Activated naive CD8-positive, alpha-beta T cell treated with anti-CD3 and anti-CD28 coated beads, Interleukin-2, amount 10 ng/mL, durations not matched to agents 7 days and 5 days (primary cell): ENCODE measurements at regions not wholly inside any gene's neighbourhood (a gene's known extent, or its start where the extent isn't known, plus 50 kb on each side); places are given as distances from the start of the nearest gene placed in this dataset.
"Not testable (repeated sequence)": the region's sequence is repeated elsewhere in the genome, so short reads cannot be mapped to it uniquely, and the experiment has no call there.

ENCODE experiments used
- ATAC-seq: fragments of 150-1000 bp; cut with Tn5 transposase; one replicate; pipeline ENCODE4 v1.10.0; 2021; ENCODE audit warnings: low read depth, moderate library complexity
- POLR2A ChIA-PET: fragments of 350-600 bp; sonication (Branson Sonifier 250); formaldehyde crosslinking; loops from one replicate; lab custom pipeline; 2021; ENCODE audit warnings: antibody characterized with exemption; lab: Charles Lee
- DNase-seq: peaks from one replicate; pipeline ENCODE4 v3.0.0; 2021
- H3K27ac Mint-ChIP-seq: one replicate; pipeline ENCODE4 v1.8.0; 2022; ENCODE audit warnings: mild to moderate bottlenecking, mixed read lengths
- H3K27me3 Mint-ChIP-seq: one replicate; pipeline ENCODE4 v1.8.0; 2022; ENCODE audit warnings: mild to moderate bottlenecking, moderate library complexity, mixed read lengths
- H3K36me3 Mint-ChIP-seq: one replicate; pipeline ENCODE4 v1.8.0; 2021; ENCODE audit warnings: mild to moderate bottlenecking, mixed read lengths
- H3K4me1 Mint-ChIP-seq: one replicate; pipeline ENCODE4 v1.8.0; 2021; ENCODE audit warnings: mixed read lengths
- H3K4me3 Mint-ChIP-seq: one replicate; pipeline ENCODE4 v1.8.0; 2022; ENCODE audit warnings: mild to moderate bottlenecking, moderate library complexity, mixed read lengths
- H3K9me3 Mint-ChIP-seq: one replicate; pipeline ENCODE4 v1.8.0; 2021; ENCODE audit warnings: mixed read lengths

GRCh38 chr3:139204728-139205127, 139.1 kb upstream of the MRPS22 start:
- Mint-ChIP-seq H3K27me3 (peaks cover 11% of the 10 kb centered on the region), H3K27ac (no peak overlapping the region), H3K4me3 (no peak overlapping the region), H3K36me3 (no peaks in the 10 kb centered on the region), H3K9me3 (no peaks in the 10 kb centered on the region), H3K4me1 (peaks cover 2% of the 10 kb centered on the region)
- DNase-seq (no peak), ATAC-seq (no peak)
- POLR2A ChIA-PET = no interaction called here

DNA sequence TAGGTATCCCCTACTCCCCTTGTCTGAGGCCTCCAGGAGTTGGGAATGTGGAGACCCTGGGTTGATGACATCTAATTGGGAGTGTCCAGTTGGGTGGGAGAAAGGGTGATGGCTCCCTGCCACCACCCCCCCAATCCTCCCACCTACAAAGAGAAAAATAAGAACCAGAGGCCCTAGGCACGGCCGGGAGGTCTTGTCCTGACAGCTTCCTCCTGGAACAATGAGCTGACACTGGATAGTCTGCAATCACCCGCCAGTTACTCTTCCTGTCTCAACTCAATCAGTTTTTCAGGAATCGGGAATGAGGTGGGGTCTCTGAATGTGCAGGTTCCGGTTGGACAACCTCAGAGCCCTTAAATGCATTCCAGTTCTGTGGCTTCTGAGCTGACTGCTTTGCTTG, 129.9 kb upstream of the MRPS22 start:
- no peak overlapping the region for H3K4me3 Mint-ChIP-seq
- no peak overlapping the region for H3K27ac Mint-ChIP-seq
- no peaks in the 10 kb centered on the region for H3K4me1 Mint-ChIP-seq
- POLR2A ChIA-PET = no interaction called here
- ATAC-seq = no peak
- peaks cover 16% of the 10 kb centered on the region for H3K27me3 Mint-ChIP-seq
- no peaks in the 10 kb centered on the region for H3K36me3 Mint-ChIP-seq
- H3K9me3 Mint-ChIP-seq = no peaks in the 10 kb centered on the region
- DNase-seq = no peak

- ATAC-seq = no peak
- H3K36me3 Mint-ChIP-seq = no peaks in the 10 kb centered on the region
- POLR2A ChIA-PET = no interaction called here
- H3K27ac Mint-ChIP-seq = no peak overlapping the region
- peaks cover 17% of the 10 kb centered on the region for H3K27me3 Mint-ChIP-seq
- no peak overlapping the region for H3K4me3 Mint-ChIP-seq
- H3K4me1 Mint-ChIP-seq = no peaks in the 10 kb centered on the region
- DNase-seq = no peak
- no peaks in the 10 kb centered on the region for H3K9me3 Mint-ChIP-seq
Observed at GRCh38 chr3:139216958-139217357, 126.9 kb upstream of the MRPS22 start.

- no peaks in the 10 kb centered on the region for H3K36me3 Mint-ChIP-seq
- POLR2A ChIA-PET = no interaction called here
- peaks cover 17% of the 10 kb centered on the region for H3K27me3 Mint-ChIP-seq
Observed at GRCh38 chr3:139217633-139218032, 126.2 kb upstream of the MRPS22 start.

GRCh38 chr3:139218046-139218445, 125.8 kb upstream of the MRPS22 start:
- Mint-ChIP-seq H3K4me1 (no peaks in the 10 kb centered on the region), H3K36me3 (no peaks in the 10 kb centered on the region), H3K4me3 (no peak overlapping the region), H3K27me3 (peaks cover 17% of the 10 kb centered on the region), H3K27ac (no peak overlapping the region), H3K9me3 (no peaks in the 10 kb centered on the region)
- POLR2A ChIA-PET = no interaction called here
- DNase-seq (no peak), ATAC-seq (no peak)

More at GRCh38 chr3:139217633-139218032, 126.2 kb upstream of the MRPS22 start:
- Mint-ChIP-seq H3K27ac (no peak overlapping the region), H3K4me3 (no peak overlapping the region), H3K9me3 (no peaks in the 10 kb centered on the region), H3K4me1 (no peaks in the 10 kb centered on the region)
- ATAC-seq (no peak), DNase-seq (no peak)

DNA sequence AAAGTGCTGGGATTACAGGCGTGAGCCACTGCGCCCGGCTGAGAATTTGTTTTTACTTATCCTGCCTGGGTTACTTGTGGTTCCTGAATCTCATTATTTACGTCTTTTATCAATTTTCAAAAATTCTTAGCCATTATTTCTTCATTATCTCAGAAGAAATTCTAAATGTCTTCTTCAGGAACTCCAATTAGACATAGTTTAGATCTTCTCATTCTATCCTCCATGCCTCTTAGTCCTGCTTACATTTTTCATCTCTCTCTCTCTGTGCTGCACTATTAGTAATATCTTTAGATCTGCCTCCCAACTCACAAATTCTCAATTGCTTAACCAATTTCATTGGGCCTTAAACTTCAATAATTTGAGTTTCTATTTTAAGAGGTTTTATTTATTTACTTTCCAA, 124.4 kb upstream of the MRPS22 start:
- no peak overlapping the region for H3K4me3 Mint-ChIP-seq
- POLR2A ChIA-PET = no interaction called here
- no peak overlapping the region for H3K27ac Mint-ChIP-seq
- DNase-seq = no peak
- H3K36me3 Mint-ChIP-seq = no peaks in the 10 kb centered on the region
- no peaks in the 10 kb centered on the region for H3K4me1 Mint-ChIP-seq
- H3K27me3 Mint-ChIP-seq = peaks cover 19% of the 10 kb centered on the region
- no peaks in the 10 kb centered on the region for H3K9me3 Mint-ChIP-seq
- ATAC-seq = no peak

DNA sequence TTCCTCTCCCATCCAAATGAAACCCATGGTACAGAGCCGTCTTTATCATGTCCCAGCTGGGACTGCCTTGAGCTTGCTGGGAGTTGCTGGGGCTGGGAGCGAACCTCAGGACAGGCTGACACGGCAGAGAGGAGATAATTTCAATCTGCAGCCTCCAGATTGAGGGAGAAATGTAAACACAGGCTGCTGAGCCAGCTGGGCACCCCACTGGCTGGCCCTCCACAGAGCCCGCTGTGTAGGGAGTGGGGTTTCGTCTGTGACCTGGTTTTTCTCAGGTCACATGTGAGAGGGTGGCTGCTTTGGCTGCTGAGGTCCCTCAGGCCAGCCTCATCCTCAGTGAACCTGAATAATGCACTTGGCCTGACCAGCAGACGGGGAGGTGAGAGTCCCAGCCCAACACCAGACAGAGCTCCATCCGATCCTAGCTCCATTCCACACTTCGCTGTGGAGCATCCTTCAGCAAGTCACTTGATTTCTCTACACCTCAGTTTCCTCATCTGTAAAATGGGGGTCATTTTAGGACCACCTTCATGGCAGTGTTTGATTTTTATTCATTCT, 121.6 kb upstream of the MRPS22 start:
- Mint-ChIP-seq H3K4me3 (no peak overlapping the region), H3K4me1 (no peaks in the 10 kb centered on the region), H3K36me3 (no peaks in the 10 kb centered on the region), H3K27me3 (peaks cover 8% of the 10 kb centered on the region), H3K9me3 (no peaks in the 10 kb centered on the region), H3K27ac (no peak overlapping the region)
- DNase-seq = no peak
- no peak for ATAC-seq
- POLR2A ChIA-PET = no interaction called here

GRCh38 chr3:139225548-139225947, 118.3 kb upstream of the MRPS22 start:
- Mint-ChIP-seq H3K27me3 (peaks cover 4% of the 10 kb centered on the region), H3K36me3 (no peaks in the 10 kb centered on the region), H3K4me3 (no peak overlapping the region), H3K27ac (no peak overlapping the region), H3K4me1 (no peaks in the 10 kb centered on the region), H3K9me3 (no peaks in the 10 kb centered on the region)
- DNase-seq (no peak), ATAC-seq (no peak)
- POLR2A ChIA-PET = no interaction called here

- POLR2A ChIA-PET = no interaction called here
- Mint-ChIP-seq H3K9me3 (no peaks in the 10 kb centered on the region), H3K27ac (no peak overlapping the region), H3K27me3 (peaks cover 6% of the 10 kb centered on the region), H3K36me3 (no peaks in the 10 kb centered on the region), H3K4me1 (no peaks in the 10 kb centered on the region), H3K4me3 (no peak overlapping the region)
- no peak for ATAC-seq
- no peak for DNase-seq
Observed at GRCh38 chr3:139226731-139227130, 117.1 kb upstream of the MRPS22 start.

DNA sequence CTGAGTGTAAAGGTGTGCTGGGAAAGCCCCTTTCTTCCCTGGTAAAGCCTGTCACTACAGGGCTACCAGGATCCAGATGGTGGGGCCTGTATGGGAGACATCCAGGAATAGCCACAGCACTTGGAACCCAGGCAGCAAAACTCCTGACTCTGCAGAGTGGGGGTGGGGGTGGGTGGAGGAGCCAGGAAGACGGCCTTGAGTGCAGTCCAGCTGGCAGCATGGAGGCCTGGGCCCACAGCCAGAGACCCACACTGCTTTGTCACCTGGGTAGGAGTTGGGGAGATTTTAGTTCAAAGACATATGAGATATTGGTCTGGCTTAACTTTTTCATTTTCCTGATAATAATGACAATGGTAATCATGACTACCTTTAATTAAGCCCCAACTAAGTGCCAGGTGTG, 116.7 kb upstream of the MRPS22 start:
- no peak for ATAC-seq
- Mint-ChIP-seq H3K36me3 (no peaks in the 10 kb centered on the region), H3K9me3 (no peaks in the 10 kb centered on the region), H3K4me3 (no peak overlapping the region), H3K27me3 (peaks cover 7% of the 10 kb centered on the region), H3K4me1 (no peaks in the 10 kb centered on the region), H3K27ac (no peak overlapping the region)
- no peak for DNase-seq
- POLR2A ChIA-PET = no interaction called here

DNA sequence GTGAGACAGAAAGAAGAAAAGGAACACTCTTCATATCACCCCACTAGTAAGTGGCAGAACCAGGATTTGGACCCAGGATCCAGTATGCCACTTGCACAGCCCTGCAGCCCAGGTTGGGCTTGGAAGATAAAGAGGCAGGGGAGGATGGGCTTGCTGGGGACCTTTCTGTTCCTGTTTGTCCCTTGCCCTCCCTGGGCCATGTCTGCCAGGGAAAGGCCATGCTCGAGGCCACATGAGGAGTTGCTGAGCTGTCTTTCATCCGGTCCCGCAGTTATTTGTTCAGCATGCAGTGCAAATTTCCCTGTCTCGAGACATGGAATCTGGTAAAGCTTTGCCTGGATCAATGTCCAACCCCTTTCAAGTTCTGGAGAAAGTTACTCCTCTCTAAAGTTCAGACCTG, 116.0 kb upstream of the MRPS22 start:
- no peak overlapping the region for H3K27ac Mint-ChIP-seq
- ATAC-seq (no peak), DNase-seq (no peak)
- H3K27me3 Mint-ChIP-seq = peaks cover 7% of the 10 kb centered on the region
- no peak overlapping the region for H3K4me3 Mint-ChIP-seq
- no peaks in the 10 kb centered on the region for H3K4me1 Mint-ChIP-seq
- no peaks in the 10 kb centered on the region for H3K9me3 Mint-ChIP-seq
- H3K36me3 Mint-ChIP-seq = no peaks in the 10 kb centered on the region
- POLR2A ChIA-PET = no interaction called here

GRCh38 chr3:139230391-139230790, 113.4 kb upstream of the MRPS22 start:
- no peak for DNase-seq
- Mint-ChIP-seq H3K4me1 (no peaks in the 10 kb centered on the region), H3K36me3 (no peaks in the 10 kb centered on the region), H3K9me3 (no peaks in the 10 kb centered on the region), H3K4me3 (no peak overlapping the region), H3K27me3 (peaks cover 16% of the 10 kb centered on the region), H3K27ac (no peak overlapping the region)
- no peak for ATAC-seq
- POLR2A ChIA-PET = no interaction called here

DNA sequence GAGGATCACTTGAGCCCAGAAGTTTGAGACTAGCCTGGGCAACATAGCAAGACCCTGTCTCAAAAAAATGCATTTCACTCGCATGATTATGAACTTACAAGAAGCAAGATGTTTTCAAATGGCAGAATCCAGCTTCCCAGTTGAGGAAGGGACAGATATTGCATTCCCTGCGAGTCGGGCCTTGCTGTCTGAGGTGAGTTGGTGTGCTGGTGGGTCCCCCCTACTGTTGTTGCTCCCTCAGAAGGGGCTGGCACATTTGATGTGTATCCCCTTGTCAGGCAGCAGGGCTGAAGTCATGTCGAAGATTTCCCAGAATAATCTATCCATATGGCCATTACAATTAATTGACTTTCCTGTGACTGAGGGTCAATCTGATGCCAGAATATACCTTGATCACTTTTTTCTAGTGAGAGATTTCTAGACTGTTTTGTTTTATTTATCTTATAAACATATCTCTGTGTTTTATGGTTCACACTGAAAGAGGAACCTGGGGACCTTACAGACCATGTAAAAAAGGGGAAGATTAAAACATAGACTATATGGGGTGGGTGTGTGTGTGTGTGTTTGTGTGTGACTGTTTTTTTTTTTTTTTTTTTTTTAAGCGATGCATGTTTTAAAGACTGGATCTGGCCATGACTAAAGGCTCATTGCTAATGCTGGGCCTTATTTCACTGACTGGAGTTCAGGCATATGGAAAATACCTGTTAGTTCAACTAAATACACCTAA, 112.1 kb upstream of the MRPS22 start:
- no peak for DNase-seq
- Mint-ChIP-seq H3K4me1 (no peaks in the 10 kb centered on the region), H3K4me3 (no peak overlapping the region), H3K27me3 (peaks cover 16% of the 10 kb centered on the region), H3K9me3 (no peaks in the 10 kb centered on the region), H3K27ac (no peak overlapping the region), H3K36me3 (no peaks in the 10 kb centered on the region)
- no peak for ATAC-seq
- POLR2A ChIA-PET = no interaction called here

DNA sequence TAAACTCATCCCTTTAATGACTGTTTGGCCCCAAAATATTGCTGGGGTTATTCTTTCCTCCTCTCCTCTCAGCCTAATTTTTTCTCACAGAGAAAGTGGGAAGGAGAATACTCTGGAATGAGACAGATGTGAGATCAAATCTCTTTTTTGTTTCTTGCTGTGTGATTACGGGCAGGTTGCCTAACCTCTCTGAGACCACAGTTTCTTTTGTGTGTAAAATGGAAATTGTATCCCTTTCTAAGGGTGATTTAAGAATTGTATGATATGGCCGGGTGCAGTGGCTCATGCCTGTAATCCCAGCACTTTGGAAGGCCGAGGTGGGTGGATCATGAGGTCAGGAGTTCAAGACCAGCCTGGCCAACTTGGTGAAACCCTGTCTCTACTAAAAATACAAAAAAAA, 111.5 kb upstream of the MRPS22 start:
- DNase-seq, H3K9me3 Mint-ChIP-seq, ATAC-seq, POLR2A ChIA-PET, H3K36me3 Mint-ChIP-seq, H3K4me3 Mint-ChIP-seq, H3K27ac Mint-ChIP-seq, H3K4me1 Mint-ChIP-seq: not testable (repeated sequence)
- peaks cover 18% of the 10 kb centered on the region for H3K27me3 Mint-ChIP-seq
